Common myeloid progenitor, CD34-positive (primary cell): ENCODE measurements at regions not wholly inside any gene's neighbourhood (a gene's known extent, or its start where the extent isn't known, plus 50 kb on each side); places are given as distances from the start of the nearest gene placed in this dataset.

Experiments used
- CTCF ChIA-PET: fragments of 350-600 bp; sonication (Branson Sonifier 250); formaldehyde crosslinking; loops from one replicate; lab custom pipeline; 2021; ENCODE audit warnings: antibody characterized with exemption; lab: Charles Lee
- POLR2A ChIA-PET: fragments of 350-600 bp; sonication (Branson Sonifier 250); formaldehyde crosslinking; loops from one replicate; lab custom pipeline; 2021; ENCODE audit warnings: antibody characterized with exemption; lab: Charles Lee
- DNase-seq, 3 donors: peaks; one replicate each; pipeline versions ENCODE4 v3.0.0 to v3.0.0-alpha.2; 2013
- H3K27ac ChIP-seq, 2 experiments: 1 replicate in 1 of 2; 2 replicates in 1 of 2; pipeline ENCODE4 v1.7.0; 2013; ENCODE audit warnings: inconsistent platforms in 2 of 2, low read length in 2 of 2, mild to moderate bottlenecking in 2 of 2, low read depth in 1 of 2, moderate library complexity in 1 of 2; ENCODE audit not compliant: severe bottlenecking in 2 of 2, insufficient read depth in 1 of 2, poor library complexity in 1 of 2
- H3K27me3 ChIP-seq, 5 experiments: replicated peaks in 2 of 5; 1 replicate in 3 of 5; 2 replicates in 2 of 5; pipeline versions ENCODE4 v1.6.1 to v1.7.0; 2013; ENCODE audit warnings: low read length in 4 of 5, mild to moderate bottlenecking in 2 of 5, moderate library complexity in 2 of 5, inconsistent platforms in 1 of 5; ENCODE audit not compliant: insufficient read depth in 5 of 5, control insufficient read depth in 4 of 5
- H3K36me3 ChIP-seq, 4 experiments: 1 replicate in 2 of 4; 2 replicates in 2 of 4; pipeline versions ENCODE4 v1.6.1 to v1.7.0; 2013; ENCODE audit warnings: low read length in 3 of 4, control low read depth in 1 of 4, mild to moderate bottlenecking in 1 of 4; ENCODE audit not compliant: control insufficient read depth in 4 of 4, insufficient read depth in 4 of 4
- H3K4me1 ChIP-seq, 4 experiments: 1 replicate in 3 of 4; 2 replicates in 1 of 4; pipeline versions ENCODE4 v1.6.1 to v1.7.1; 2013; ENCODE audit warnings: low read length in 3 of 4, mild to moderate bottlenecking in 3 of 4, control low read depth in 1 of 4, inconsistent platforms in 1 of 4, moderate library complexity in 1 of 4; ENCODE audit not compliant: control insufficient read depth in 4 of 4, insufficient read depth in 4 of 4; ENCODE audit errors: control extremely low read depth in 1 of 4
- H3K4me3 ChIP-seq, 7 experiments: 1 replicate in 4 of 7; 2 replicates in 3 of 7; pipeline versions ENCODE4 v1.5.1 to v1.7.0; 2013; ENCODE audit warnings: mild to moderate bottlenecking in 7 of 7, low read length in 6 of 7, moderate library complexity in 6 of 7, inconsistent platforms in 2 of 7, low read depth in 2 of 7, control low read depth in 1 of 7; ENCODE audit not compliant: insufficient read depth in 4 of 7, control insufficient read depth in 1 of 7; ENCODE audit errors: extremely low read depth in 1 of 7
- H3K9me3 ChIP-seq, 5 experiments: 1 replicate in 4 of 5; 2 replicates in 1 of 5; pipeline versions ENCODE4 v1.6.1 to v1.7.1; 2013; ENCODE audit warnings: low read length in 4 of 5, mild to moderate bottlenecking in 2 of 5, inconsistent platforms in 1 of 5, low read depth in 1 of 5, moderate library complexity in 1 of 5; ENCODE audit not compliant: control insufficient read depth in 4 of 5, insufficient read depth in 2 of 5; ENCODE audit errors: control extremely low read depth in 1 of 5
- WGBS: methylation state at CpG from one replicate; pipeline ENCODE4 v1.1.5; 2013; ENCODE audit not compliant: insufficient coverage; 5-methylcytosine and 5-hydroxymethylcytosine counted together

DNA sequence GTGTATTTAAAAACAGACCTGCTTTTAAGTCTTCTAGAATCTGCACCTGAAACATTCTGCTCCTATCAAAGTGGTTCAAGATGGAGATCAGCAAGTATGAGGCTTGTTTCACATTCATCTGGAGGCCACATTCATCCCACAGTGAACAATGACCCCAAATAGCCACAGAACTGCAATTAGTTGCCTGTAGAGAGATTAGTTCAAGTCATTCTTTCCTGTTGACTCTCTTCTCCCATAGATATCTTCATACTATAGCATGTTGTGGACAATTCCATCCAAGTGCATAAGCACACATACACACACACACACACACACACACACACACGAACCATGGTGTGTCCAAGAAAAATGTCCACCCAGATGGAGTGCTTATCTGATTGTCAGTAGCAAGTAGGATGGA is 101.7 kb upstream of the FGGY start:
- Histone ChIP-seq H3K4me3 (no peak overlapping the region), H3K9me3 (peaks cover 0 to 12% (median 6%) of the 10 kb centered on the region in 5 experiments), H3K36me3 (no peaks in the 10 kb centered on the region), H3K27ac (no peak overlapping the region), H3K4me1 (no peaks in the 10 kb centered on the region), H3K27me3 (no peaks in the 10 kb centered on the region)
- no peak for DNase-seq
- ChIA-PET CTCF (no interaction called here), POLR2A (no interaction called here)
- WGBS = no CpG with 5 or more reads among the region's 1 CpG

DNA sequence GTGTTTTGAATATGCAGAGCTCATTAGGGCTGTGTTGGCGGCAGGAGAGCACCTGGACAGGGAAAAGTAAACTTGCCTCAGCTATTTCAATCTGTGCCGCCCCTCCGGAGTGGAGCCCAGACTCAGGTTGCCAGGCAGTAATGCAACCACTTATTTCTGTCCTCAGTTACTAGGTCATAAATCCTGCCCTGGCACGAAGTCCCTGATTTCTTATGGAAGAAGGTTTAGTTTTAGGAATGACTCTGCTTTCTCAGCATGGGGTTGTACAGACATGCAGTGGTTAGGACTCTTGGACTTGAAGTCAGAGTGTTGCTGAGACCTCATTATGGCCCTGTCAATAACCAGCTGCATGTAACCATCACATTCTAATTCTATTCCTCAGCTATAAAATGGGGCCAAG is 98.3 kb upstream of the FGGY start:
- DNase-seq = no peak
- H3K27ac ChIP-seq = no peak overlapping the region
- CTCF ChIA-PET = no interaction called here
- WGBS = 100% methylated on average over 4 of the region's 4 CpGs
- POLR2A ChIA-PET = no interaction called here
- peaks cover 0 to under 1% (median 0%) of the 10 kb centered on the region in 4 experiments for H3K4me1 ChIP-seq
- no peak overlapping the region for H3K4me3 ChIP-seq
- H3K9me3 ChIP-seq = peaks cover 0 to 2% (median 2%) of the 10 kb centered on the region in 5 experiments
- no peaks in the 10 kb centered on the region for H3K27me3 ChIP-seq
- no peaks in the 10 kb centered on the region for H3K36me3 ChIP-seq

- POLR2A ChIA-PET = no interaction called here
- H3K4me3 ChIP-seq = no peak overlapping the region
- H3K36me3 ChIP-seq = no peaks in the 10 kb centered on the region
- H3K27me3 ChIP-seq = no peaks in the 10 kb centered on the region
- WGBS = 100% methylated on average over 2 of the region's 2 CpGs
- no peaks in the 10 kb centered on the region for H3K9me3 ChIP-seq
- no peak for DNase-seq
- CTCF ChIA-PET = no interaction called here
- peaks cover 0 to 5% (median 2%) of the 10 kb centered on the region in 4 experiments for H3K4me1 ChIP-seq
- H3K27ac ChIP-seq = no peak overlapping the region
Observed at GRCh38 chr1:59199147-59199546, 97.7 kb upstream of the FGGY start.

DNA sequence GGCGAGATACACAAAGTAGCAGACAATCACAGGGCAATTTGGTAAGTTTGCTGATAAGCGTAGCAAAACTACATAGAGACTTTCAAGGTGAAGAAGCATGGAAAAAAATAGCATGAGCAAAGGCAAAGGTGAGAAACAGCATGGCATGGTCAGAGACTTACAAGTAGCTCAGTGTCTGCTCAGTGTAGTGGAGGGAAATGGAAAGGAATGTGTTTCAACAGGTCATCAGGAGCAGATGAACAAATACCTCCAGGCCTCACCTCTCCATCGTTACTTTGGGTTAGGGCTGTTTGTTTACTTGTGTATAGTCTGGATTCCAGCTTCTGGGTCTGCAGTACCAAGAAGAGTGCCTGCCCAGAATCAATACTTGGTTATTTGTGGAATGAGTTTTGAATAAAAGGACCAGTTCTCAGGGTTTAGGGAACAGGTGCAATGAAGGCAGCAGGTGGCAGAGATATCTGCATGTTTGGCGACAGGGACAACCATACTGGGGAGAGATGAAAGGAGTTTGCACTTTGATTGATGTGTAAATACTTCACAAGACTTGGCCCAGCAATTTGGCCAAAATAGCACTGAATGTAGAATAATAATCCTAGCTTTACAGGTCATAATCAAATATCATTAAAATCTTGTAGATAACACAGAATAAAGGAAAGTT is 97.0 kb upstream of the FGGY start:
- peaks cover 0 to 3% (median 2%) of the 10 kb centered on the region in 5 experiments for H3K9me3 ChIP-seq
- H3K36me3 ChIP-seq = no peaks in the 10 kb centered on the region
- H3K27me3 ChIP-seq = no peaks in the 10 kb centered on the region
- ChIA-PET POLR2A (no interaction called here), CTCF (no interaction called here)
- 96% methylated on average over 2 of the region's 4 CpGs for WGBS
- H3K27ac ChIP-seq = no peak overlapping the region
- H3K4me3 ChIP-seq = no peak overlapping the region
- DNase-seq = no peak
- peaks cover 0 to 5% (median 2%) of the 10 kb centered on the region in 4 experiments for H3K4me1 ChIP-seq

DNA sequence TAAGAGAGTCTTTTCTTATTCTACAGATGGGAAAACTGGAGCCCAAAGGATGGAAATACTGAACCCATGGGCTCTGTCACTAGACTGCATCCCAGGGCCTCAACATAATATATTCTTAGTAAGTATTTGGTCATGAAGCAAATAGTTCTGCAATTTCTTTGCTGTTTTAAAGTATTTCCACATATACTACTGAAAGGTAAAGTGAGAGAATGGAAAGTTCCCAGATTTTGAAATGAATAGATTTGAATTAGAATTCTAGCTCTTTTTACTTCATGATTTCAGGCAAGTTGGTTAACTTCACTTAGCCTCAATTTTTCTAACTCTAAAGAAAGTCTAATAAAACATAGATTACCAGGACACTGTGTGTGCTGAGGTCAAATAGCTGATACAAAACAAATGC is 95.6 kb upstream of the FGGY start:
- Histone ChIP-seq H3K36me3 (no peaks in the 10 kb centered on the region), H3K27me3 (no peaks in the 10 kb centered on the region), H3K27ac (no peak overlapping the region), H3K9me3 (peaks cover 0 to 5% (median 2%) of the 10 kb centered on the region in 5 experiments), H3K4me1 (peaks cover 0 to 5% (median 2%) of the 10 kb centered on the region in 4 experiments), H3K4me3 (no peak overlapping the region)
- no peak for DNase-seq
- CTCF ChIA-PET = interaction anchor here (0.6 kb wide), 1 partner anchor 21 kb away, joined by 4 read pairs; no protein-coding TSS in a partner anchor
- POLR2A ChIA-PET = no interaction called here

GRCh38 chr1:59202455-59202854 is 94.4 kb upstream of the FGGY start:
- H3K4me3 ChIP-seq = no peak overlapping the region
- peaks cover 0 to 5% (median 2%) of the 10 kb centered on the region in 4 experiments for H3K4me1 ChIP-seq
- peaks cover 0 to 5% (median 2%) of the 10 kb centered on the region in 5 experiments for H3K9me3 ChIP-seq
- no peaks in the 10 kb centered on the region for H3K36me3 ChIP-seq
- no peak for DNase-seq
- ChIA-PET CTCF (no interaction called here), POLR2A (no interaction called here)
- H3K27me3 ChIP-seq = no peaks in the 10 kb centered on the region
- no peak overlapping the region for H3K27ac ChIP-seq
- no CpG with 5 or more reads among the region's 1 CpG for WGBS

DNA sequence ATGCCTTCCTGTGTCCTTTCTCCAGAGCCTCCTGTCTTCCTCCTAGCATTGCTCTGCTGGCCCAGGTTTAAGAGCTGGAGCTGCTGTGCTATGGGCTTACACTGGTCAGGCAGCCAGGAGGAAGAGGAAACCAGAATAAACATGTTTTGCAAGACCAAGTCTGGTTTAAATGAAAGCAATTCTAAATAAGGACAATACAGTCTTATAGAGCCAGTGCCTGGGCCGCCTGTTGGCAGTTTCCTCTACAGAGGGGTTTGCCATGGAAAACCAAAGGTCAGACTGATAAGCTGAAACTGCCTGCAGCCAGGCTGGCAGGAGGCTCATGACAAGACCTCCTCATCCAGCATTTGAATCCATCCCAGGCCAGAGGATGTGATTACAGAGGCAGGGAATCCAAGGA is 92.9 kb upstream of the FGGY start:
- Histone ChIP-seq H3K4me1 (peaks cover 0 to 5% (median 2%) of the 10 kb centered on the region in 4 experiments), H3K36me3 (no peaks in the 10 kb centered on the region), H3K4me3 (no peak overlapping the region), H3K9me3 (peaks cover 0 to 5% (median 2%) of the 10 kb centered on the region in 5 experiments), H3K27ac (no peak overlapping the region), H3K27me3 (no peaks in the 10 kb centered on the region)
- 63% methylated on average over 1 of the region's 1 CpG for WGBS
- DNase-seq = peak in 1 of 3 donors; percentile 2
- POLR2A ChIA-PET = no interaction called here
- CTCF ChIA-PET = no interaction called here
